Right lobe of liver (tissue), 6 donors: ENCODE measurements at regions not wholly inside any gene's neighbourhood (a gene's known extent, or its start where the extent isn't known, plus 50 kb on each side); places are given as distances from the start of the nearest gene placed in this dataset.
"Not testable (repeated sequence)": the region's sequence is repeated elsewhere in the genome, so short reads cannot be mapped to it uniquely, and the experiment has no call there.

Experiments used
- ATAC-seq, 4 donors: fragments of 200-7000 bp; cut with Tn5 transposase; one replicate each; pipeline ENCODE4 v1.9.1; 2020; ENCODE audit warnings: mild to moderate bottlenecking in 4 of 4, moderate library complexity in 4 of 4
- DNase-seq, 3 donors: peaks; one replicate each; pipeline ENCODE4 v3.0.0-alpha.2; 2020
- H3K27ac ChIP-seq, 3 donors: fragments of 200-600 bp; one replicate each; pipeline ENCODE4 v1.8.0; 2022
- H3K27me3 ChIP-seq, 2 donors: fragments of 200-600 bp; one replicate each; pipeline ENCODE4 v1.8.0; 2022
- H3K36me3 ChIP-seq, 4 donors: fragments of 200-600 bp; sonication (generic) in 1 of 4; one replicate each; pipeline versions ENCODE4 v1.5.1 to v1.8.0; 2017 to 2022; ENCODE audit warnings: control low read depth in 1 of 4
- H3K4me1 ChIP-seq, 4 donors: fragments of 200-600 bp; sonication (generic) in 1 of 4; one replicate each; pipeline versions ENCODE4 v1.5.1 to v1.8.0; 2017 to 2022; ENCODE audit warnings: control low read depth in 1 of 4
- H3K4me3 ChIP-seq, 3 donors: fragments of 200-600 bp; one replicate each; pipeline ENCODE4 v1.8.0; 2022
- H3K9me3 ChIP-seq, 4 donors: fragments of 200-600 bp; sonication (generic) in 1 of 4; one replicate each; pipeline versions ENCODE4 v1.5.1 to v1.8.0; 2017 to 2022; ENCODE audit warnings: control low read depth in 1 of 4
- POLR2A ChIP-seq: fragments of 450-650 bp; IDR thresholded peaks from one replicate; pipeline ENCODE4 v1.6.1; 2017; ENCODE audit warnings: antibody characterized with exemption, mild to moderate bottlenecking
- WGBS: methylation state at CpG from one replicate; pipeline ENCODE4 v1.1.6; 2018; ENCODE audit warnings: low coverage, low lambda C conversion rate; ENCODE audit not compliant: insufficient coverage; ENCODE audit errors: missing lambda C conversion rate; 5-methylcytosine and 5-hydroxymethylcytosine counted together
- intact Hi-C, 2 donors: fragments of 100-400 bp; cut with DNase I; formaldehyde crosslinking; loops; one replicate each; pipeline versions ENCODE4 v1.11.2 to v1.14.1; 2022
- TF ChIP-seq, protein P1 (sequence below), 4 donors: fragments of 200-600 bp in 3 of 4; fragments of 450-650 bp in 1 of 4; IDR thresholded peaks; one replicate each; pipeline versions ENCODE4 v1.5.1 to v1.8.0; 2016 to 2022; ENCODE audit warnings: antibody characterized with exemption in 4 of 4, mild to moderate bottlenecking in 2 of 4
- donor health status: DM: no; HTN: yes; CAD: no.
- donor health status: DM: no; HTN: no; CAD: no.
- donor health status: DM: no; HTN: no; CAD: no.
- donor health status: DM: no; HTN: yes; CAD: no.
- donor health status: DM: no; HTN: yes; CAD: no.

DNA sequence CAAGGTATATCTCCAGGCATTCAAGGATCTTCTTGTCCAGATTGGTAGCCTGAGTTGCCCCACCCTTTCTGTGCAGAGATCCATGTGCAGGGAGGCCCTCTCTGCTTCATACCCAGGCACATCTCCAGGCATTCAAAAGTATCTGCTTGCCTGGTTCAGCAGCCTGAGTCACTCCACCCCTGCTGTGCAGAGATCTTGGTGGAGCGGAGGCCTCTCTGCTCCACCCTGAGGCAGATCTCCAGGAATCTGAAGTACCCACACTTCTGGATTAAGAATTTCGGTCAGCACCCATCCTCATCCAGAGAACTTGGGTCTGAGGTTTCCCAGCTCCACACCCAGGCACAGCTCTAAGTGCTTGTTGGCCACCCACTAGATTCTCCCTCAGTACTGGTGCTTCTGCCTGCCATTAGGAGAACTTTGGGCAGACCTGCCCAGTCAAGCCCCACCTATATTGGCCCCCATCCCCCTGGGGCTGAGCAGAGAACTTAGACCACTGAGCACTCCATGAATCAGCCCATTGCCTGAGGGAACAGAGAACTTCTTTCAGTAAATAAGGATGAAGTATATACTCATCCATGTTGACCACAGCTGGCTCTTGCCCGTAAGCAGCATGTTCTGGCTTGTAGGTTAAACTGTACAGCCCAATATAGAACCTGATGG lies 199.5 kb upstream of the ZCCHC13 start:
- 80% methylated on average over 1 of the region's 3 CpGs for whole genome bisulfite sequencing
- intact Hi-C loops = no loop called here
- no peak for DNase-seq
- Histone ChIP-seq H3K4me3 (no peak overlapping the region), H3K36me3 (no peaks in the 10 kb centered on the region), H3K27me3 (no peaks in the 10 kb centered on the region), H3K4me1 (no peaks in the 10 kb centered on the region), H3K9me3 (no peaks in the 10 kb centered on the region), H3K27ac (no peak overlapping the region)
- no peak for TF ChIP-seq POLR2A
- TF ChIP-seq, protein P1, sequence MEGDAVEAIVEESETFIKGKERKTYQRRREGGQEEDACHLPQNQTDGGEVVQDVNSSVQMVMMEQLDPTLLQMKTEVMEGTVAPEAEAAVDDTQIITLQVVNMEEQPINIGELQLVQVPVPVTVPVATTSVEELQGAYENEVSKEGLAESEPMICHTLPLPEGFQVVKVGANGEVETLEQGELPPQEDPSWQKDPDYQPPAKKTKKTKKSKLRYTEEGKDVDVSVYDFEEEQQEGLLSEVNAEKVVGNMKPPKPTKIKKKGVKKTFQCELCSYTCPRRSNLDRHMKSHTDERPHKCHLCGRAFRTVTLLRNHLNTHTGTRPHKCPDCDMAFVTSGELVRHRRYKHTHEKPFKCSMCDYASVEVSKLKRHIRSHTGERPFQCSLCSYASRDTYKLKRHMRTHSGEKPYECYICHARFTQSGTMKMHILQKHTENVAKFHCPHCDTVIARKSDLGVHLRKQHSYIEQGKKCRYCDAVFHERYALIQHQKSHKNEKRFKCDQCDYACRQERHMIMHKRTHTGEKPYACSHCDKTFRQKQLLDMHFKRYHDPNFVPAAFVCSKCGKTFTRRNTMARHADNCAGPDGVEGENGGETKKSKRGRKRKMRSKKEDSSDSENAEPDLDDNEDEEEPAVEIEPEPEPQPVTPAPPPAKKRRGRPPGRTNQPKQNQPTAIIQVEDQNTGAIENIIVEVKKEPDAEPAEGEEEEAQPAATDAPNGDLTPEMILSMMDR (IDR thresholded peaks at IDR 0.05) = no peak
- no peak for ATAC-seq

DNA sequence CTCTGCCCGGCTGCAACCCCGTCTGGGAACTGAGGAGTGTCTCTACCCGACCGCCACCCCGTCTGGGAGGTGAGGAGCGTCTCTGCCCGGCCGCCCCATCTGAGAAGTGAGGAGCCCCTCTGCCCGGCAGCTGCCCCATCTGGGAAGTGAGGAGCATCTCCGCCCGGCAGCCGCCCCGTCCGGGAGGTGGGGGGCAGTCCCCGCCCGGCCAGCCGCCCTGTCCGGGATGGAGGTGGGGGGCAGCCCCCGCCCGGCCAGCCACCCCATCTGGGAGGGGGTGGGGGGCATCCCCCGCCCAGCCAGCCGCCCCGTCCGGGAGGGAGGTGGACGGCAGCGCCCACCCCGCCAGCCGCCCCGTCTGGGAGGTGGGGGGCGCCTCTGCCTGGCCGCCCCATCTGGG lies 205.6 kb upstream of the ZCCHC13 start:
- H3K9me3 ChIP-seq, H3K27ac ChIP-seq, H3K4me1 ChIP-seq, H3K27me3 ChIP-seq, H3K4me3 ChIP-seq, ATAC-seq, DNase-seq, H3K36me3 ChIP-seq, intact Hi-C loops: not testable (repeated sequence)
- no CpG with 5 or more reads among the region's 31 CpGs for WGBS

DNA sequence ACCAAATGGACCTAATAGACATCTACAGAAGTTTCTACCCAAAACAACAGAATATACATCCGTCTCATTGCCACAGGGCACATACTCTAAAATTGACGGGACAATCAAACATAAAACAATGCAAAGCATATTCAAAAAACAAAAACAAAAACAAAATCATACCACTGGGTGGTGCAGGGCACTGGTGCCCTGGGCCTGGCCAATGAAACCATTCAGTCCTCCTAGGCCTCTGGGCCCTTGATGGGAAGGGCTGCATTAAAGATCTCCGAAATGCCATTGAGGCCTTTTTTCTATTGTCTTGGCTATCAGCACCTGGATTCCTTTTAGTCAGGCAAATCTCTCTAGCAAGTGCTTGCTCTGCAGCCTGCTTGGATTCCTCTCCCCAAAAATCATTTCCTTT lies 213.9 kb upstream of the ZCCHC13 start:
- no peaks in the 10 kb centered on the region for H3K36me3 ChIP-seq
- no peak for DNase-seq
- intact Hi-C loops = no loop called here
- H3K4me3 ChIP-seq = no peak overlapping the region
- no peaks in the 10 kb centered on the region for H3K9me3 ChIP-seq
- no peak overlapping the region for H3K27ac ChIP-seq
- no peak for TF ChIP-seq POLR2A
- TF ChIP-seq, protein P1 (IDR thresholded peaks at IDR 0.05) = no peak
- H3K4me1 ChIP-seq = no peaks in the 10 kb centered on the region
- ATAC-seq = no peak
- 53% methylated on average over 3 of the region's 3 CpGs for WGBS
- H3K27me3 ChIP-seq = no peaks in the 10 kb centered on the region

- ATAC-seq (peak; percentile 70 to 87 (median 78)), DNase-seq (peak in 1 of 3 donors; percentile 47)
- intact Hi-C loops = no loop called here
- Histone ChIP-seq H3K27ac (no peak overlapping the region), H3K9me3 (no peaks in the 10 kb centered on the region), H3K4me1 (no peaks in the 10 kb centered on the region), H3K4me3 (no peak overlapping the region), H3K27me3 (no peaks in the 10 kb centered on the region), H3K36me3 (no peaks in the 10 kb centered on the region)
- WGBS = 20% methylated on average over 1 of the region's 1 CpG
- TF ChIP-seq POLR2A = no peak
- TF ChIP-seq, protein P1 (IDR thresholded peaks at IDR 0.05) = no peak
Measured at GRCh38 chrX:74085642-74086236, 218.2 kb upstream of the ZCCHC13 start.

GRCh38 chrX:74080165-74080564 lies 223.8 kb upstream of the ZCCHC13 start:
- Histone ChIP-seq H3K27me3 (no peaks in the 10 kb centered on the region), H3K36me3 (no peaks in the 10 kb centered on the region), H3K27ac (no peak overlapping the region), H3K4me3 (no peak overlapping the region), H3K4me1 (no peaks in the 10 kb centered on the region), H3K9me3 (no peaks in the 10 kb centered on the region)
- no peak for TF ChIP-seq POLR2A
- TF ChIP-seq, protein P1 (IDR thresholded peaks at IDR 0.05) = no peak
- intact Hi-C loops = no loop called here
- DNase-seq (no peak), ATAC-seq (no peak)
